ENCODE measurements at regions not wholly inside any gene's neighbourhood (a gene's known extent, or its start where the extent isn't known, plus 50 kb on each side); places are given as distances from the start of the nearest gene placed in this dataset.

GRCh38 chr5:92640340-92640739 lies 940.7 kb downstream of the NR2F1-AS1 start:
- POLR2A ChIA-PET, result no interaction called here
- Mint-ChIP-seq H3K27me3 (ENCODE audit: low read depth) (no peaks in the 10 kb centered on the region), H3K4me1 (peaks cover 44% of the 10 kb centered on the region), H3K4me3 (no peak overlapping the region), H3K36me3 (no peaks in the 10 kb centered on the region), H3K9me3 (no peaks in the 10 kb centered on the region), H3K27ac (no peak overlapping the region)
- CTCF ChIA-PET, result no interaction called here
- no peak for DNase-seq (ENCODE audit: low spot score)
- TF ChIP-seq ETV6 (CRISPR knock-in tag; IDR thresholded peaks at IDR 0.05) (no peak), MAX (CRISPR knock-in tag; IDR thresholded peaks at IDR 0.05) (no peak), HMGA2 (CRISPR knock-in tag; IDR thresholded peaks at IDR 0.05) (no peak), TP53 (CRISPR knock-in tag; IDR thresholded peaks at IDR 0.05) (no peak), CREB1 (CRISPR knock-in tag; IDR thresholded peaks at IDR 0.05) (no peak), SMAD4 (CRISPR knock-in tag; IDR thresholded peaks at IDR 0.05) (no peak)
- no peak for ATAC-seq

GRCh38 chr5:92637960-92638359 lies 943.1 kb downstream of the NR2F1-AS1 start:
- H3K4me1 Mint-ChIP-seq, result peaks cover 43% of the 10 kb centered on the region
- H3K4me3 Mint-ChIP-seq, result no peak overlapping the region
- H3K27me3 Mint-ChIP-seq (ENCODE audit: low read depth), result no peaks in the 10 kb centered on the region
- CTCF ChIA-PET, result interaction anchor here (1.9 kb wide), 1 partner anchor 50 kb away, joined by 5 read pairs; no protein-coding TSS in a partner anchor
- H3K9me3 Mint-ChIP-seq, result no peaks in the 10 kb centered on the region
- H3K36me3 Mint-ChIP-seq, result no peaks in the 10 kb centered on the region
- DNase-seq (ENCODE audit: low spot score), result no peak
- no peak for ATAC-seq
- POLR2A ChIA-PET, result no interaction called here
- no peak overlapping the region for H3K27ac Mint-ChIP-seq
- no peak for TF ChIP-seq ARID4B (CRISPR knock-in tag; IDR thresholded peaks at IDR 0.05; ENCODE audit: borderline replicate concordance)
- TF ChIP-seq JUN (CRISPR knock-in tag; IDR thresholded peaks at IDR 0.05), result no peak
- no peak for TF ChIP-seq ZNF423 (CRISPR knock-in tag; IDR thresholded peaks at IDR 0.05)
- no peak for TF ChIP-seq HMGA2 (CRISPR knock-in tag; IDR thresholded peaks at IDR 0.05)
- no peak for TF ChIP-seq CBFB (CRISPR knock-in tag; IDR thresholded peaks at IDR 0.05; ENCODE audit: low read depth)
- no peak for TF ChIP-seq NR3C1 (CRISPR knock-in tag; conservative IDR thresholded peaks at IDR 0.05; ENCODE audit: low read depth)
- TF ChIP-seq PRRX2 (CRISPR knock-in tag; IDR thresholded peaks at IDR 0.05), result no peak
- no peak for TF ChIP-seq AFF4 (CRISPR knock-in tag; IDR thresholded peaks at IDR 0.05; ENCODE audit: borderline replicate concordance)
- no peak for TF ChIP-seq NFYB (CRISPR knock-in tag; conservative IDR thresholded peaks at IDR 0.05; ENCODE audit: low read depth)
- no peak for TF ChIP-seq ZNF512 (CRISPR knock-in tag; IDR thresholded peaks at IDR 0.05; ENCODE audit: borderline replicate concordance)
- TF ChIP-seq ZNF532 (CRISPR knock-in tag; IDR thresholded peaks at IDR 0.05; ENCODE audit: borderline replicate concordance), result no peak
- no peak for TF ChIP-seq GRHL2 (CRISPR knock-in tag; IDR thresholded peaks at IDR 0.05; ENCODE audit: insufficient replicate concordance, severe bottlenecking)
- no peak for TF ChIP-seq ZNF671 (CRISPR knock-in tag; IDR thresholded peaks at IDR 0.05)
- no peak for TF ChIP-seq ZBTB43 (CRISPR knock-in tag; IDR thresholded peaks at IDR 0.05)
